OCI-LY1 (cell line): ENCODE measurements at regions not wholly inside any gene's neighbourhood (a gene's known extent, or its start where the extent isn't known, plus 50 kb on each side); places are given as distances from the start of the nearest gene placed in this dataset.

Experiments used
- EZH2 ChIP-seq: fragments of 200-600 bp; sonication (generic), shearing (Covaris generic); IDR thresholded peaks from 2 replicates; pipeline ENCODE4 v1.8.0; 2017; ENCODE audit warnings: borderline replicate concordance, mixed run types, mild to moderate bottlenecking, antibody characterized with exemption, low read length, moderate library complexity, mixed read lengths
- TF ChIP-seq, protein P1 (sequence below): fragments of 200-600 bp; sonication (generic), shearing (Covaris generic); IDR thresholded peaks from 2 replicates; pipeline ENCODE4 v1.5.1; 2017; ENCODE audit warnings: mild to moderate bottlenecking, antibody characterized with exemption, low read length, moderate library complexity, mixed read lengths

- TF ChIP-seq, protein P1, sequence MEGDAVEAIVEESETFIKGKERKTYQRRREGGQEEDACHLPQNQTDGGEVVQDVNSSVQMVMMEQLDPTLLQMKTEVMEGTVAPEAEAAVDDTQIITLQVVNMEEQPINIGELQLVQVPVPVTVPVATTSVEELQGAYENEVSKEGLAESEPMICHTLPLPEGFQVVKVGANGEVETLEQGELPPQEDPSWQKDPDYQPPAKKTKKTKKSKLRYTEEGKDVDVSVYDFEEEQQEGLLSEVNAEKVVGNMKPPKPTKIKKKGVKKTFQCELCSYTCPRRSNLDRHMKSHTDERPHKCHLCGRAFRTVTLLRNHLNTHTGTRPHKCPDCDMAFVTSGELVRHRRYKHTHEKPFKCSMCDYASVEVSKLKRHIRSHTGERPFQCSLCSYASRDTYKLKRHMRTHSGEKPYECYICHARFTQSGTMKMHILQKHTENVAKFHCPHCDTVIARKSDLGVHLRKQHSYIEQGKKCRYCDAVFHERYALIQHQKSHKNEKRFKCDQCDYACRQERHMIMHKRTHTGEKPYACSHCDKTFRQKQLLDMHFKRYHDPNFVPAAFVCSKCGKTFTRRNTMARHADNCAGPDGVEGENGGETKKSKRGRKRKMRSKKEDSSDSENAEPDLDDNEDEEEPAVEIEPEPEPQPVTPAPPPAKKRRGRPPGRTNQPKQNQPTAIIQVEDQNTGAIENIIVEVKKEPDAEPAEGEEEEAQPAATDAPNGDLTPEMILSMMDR, result no peak
- no peak for TF ChIP-seq EZH2
Measured at GRCh38 chr2:207276248-207276647, 110.5 kb upstream of the KLF7 start.
